Omental fat pad (tissue), 3 donors: ENCODE measurements at regions not wholly inside any gene's neighbourhood (a gene's known extent, or its start where the extent isn't known, plus 50 kb on each side); places are given as distances from the start of the nearest gene placed in this dataset.

ENCODE experiments used
- ATAC-seq: fragments of 150-250 bp; one replicate; pipeline ENCODE4 v1.9.1; 2016; ENCODE audit warnings: mild to moderate bottlenecking, moderate library complexity; ENCODE audit not compliant: low FRiP score
- DNase-seq: peaks from one replicate; pipeline ENCODE4 v3.0.0-alpha.2; 2019; ENCODE audit warnings: low spot score
- CTCF ChIP-seq, 3 donors: fragments of 450-650 bp; IDR thresholded peaks; one replicate each; pipeline ENCODE4 v1.5.1; 2016 to 2017; ENCODE audit warnings: antibody characterized with exemption in 3 of 3, mild to moderate bottlenecking in 3 of 3, moderate library complexity in 2 of 3

- TF ChIP-seq CTCF (IDR thresholded peaks at IDR 0.05) = no peak
- ATAC-seq (no peak), DNase-seq (no peak)
These were observed 257.0 kb upstream of the ZNF32 start for GRCh38 chr10:43905512-43906236.

GRCh38 chr10:43904844-43905243 is 256.2 kb upstream of the ZNF32 start:
- TF ChIP-seq CTCF (IDR thresholded peaks at IDR 0.05) = no peak
- DNase-seq (no peak), ATAC-seq (no peak)

GRCh38 chr10:43904301-43904700 is 255.6 kb upstream of the ZNF32 start:
- TF ChIP-seq CTCF (IDR thresholded peaks at IDR 0.05) = no peak
- DNase-seq (no peak), ATAC-seq (no peak)

- no peak for TF ChIP-seq CTCF (IDR thresholded peaks at IDR 0.05)
- no peak for ATAC-seq
- no peak for DNase-seq
These were observed 254.8 kb upstream of the ZNF32 start for GRCh38 chr10:43903451-43903850.

GRCh38 chr10:43902842-43903241 is 254.2 kb upstream of the ZNF32 start:
- ATAC-seq (no peak), DNase-seq (no peak)
- no peak for TF ChIP-seq CTCF (IDR thresholded peaks at IDR 0.05)

GRCh38 chr10:43901744-43902504 is 253.2 kb upstream of the ZNF32 start:
- ATAC-seq (no peak), DNase-seq (no peak)
- no peak for TF ChIP-seq CTCF (IDR thresholded peaks at IDR 0.05)

GRCh38 chr10:43901302-43901701 is 252.6 kb upstream of the ZNF32 start:
- TF ChIP-seq CTCF (IDR thresholded peaks at IDR 0.05) = no peak
- DNase-seq = no peak
- no peak for ATAC-seq
